ENCODE measurements at regions not wholly inside any gene's neighbourhood (a gene's known extent, or its start where the extent isn't known, plus 50 kb on each side); places are given as distances from the start of the nearest gene placed in this dataset.
"Not testable (repeated sequence)": the region's sequence is repeated elsewhere in the genome, so short reads cannot be mapped to it uniquely, and the experiment has no call there.

DNA sequence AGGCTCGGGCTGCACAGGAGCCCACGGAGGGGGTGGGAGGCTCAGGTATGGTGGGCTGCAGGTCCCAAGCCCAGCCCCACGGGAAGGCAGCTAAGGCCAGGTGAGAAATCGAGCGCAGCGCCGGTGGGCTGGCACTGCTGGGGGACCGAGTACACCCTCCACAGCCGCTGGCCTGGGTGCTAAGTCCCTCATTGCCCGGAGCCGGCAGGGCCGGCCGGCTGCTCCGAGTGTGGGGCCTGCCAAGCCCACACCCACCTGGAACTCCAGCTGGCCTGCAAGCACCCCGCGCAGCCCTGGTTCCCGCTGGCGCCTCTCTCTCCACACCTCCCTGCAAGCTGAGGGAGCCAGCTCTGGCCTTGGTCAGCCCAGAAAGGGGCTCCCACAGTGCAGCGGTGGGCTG is 137.4 kb upstream of the PKP2 start:
- not testable (repeated sequence) for DNase-seq

DNA sequence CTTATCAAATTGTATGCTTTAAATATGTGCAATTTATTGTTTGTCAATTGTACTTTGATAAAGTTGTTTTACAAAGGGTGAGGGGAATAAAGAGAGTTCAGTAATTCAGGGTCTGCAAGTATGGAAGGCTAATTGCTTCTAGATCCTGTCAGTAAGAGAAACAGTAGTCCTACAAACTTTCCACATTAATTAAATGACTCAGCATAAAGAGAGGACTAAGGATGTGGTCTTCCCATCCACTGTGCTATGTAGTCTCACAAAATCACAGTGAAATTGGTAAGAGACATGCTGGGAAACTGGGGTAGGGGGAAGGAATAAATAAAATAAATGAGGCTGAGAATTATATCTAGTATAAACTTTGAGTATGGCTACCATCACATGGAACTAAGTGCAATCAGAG is 130.2 kb upstream of the PKP2 start:
- DNase-seq = no peak

DNA sequence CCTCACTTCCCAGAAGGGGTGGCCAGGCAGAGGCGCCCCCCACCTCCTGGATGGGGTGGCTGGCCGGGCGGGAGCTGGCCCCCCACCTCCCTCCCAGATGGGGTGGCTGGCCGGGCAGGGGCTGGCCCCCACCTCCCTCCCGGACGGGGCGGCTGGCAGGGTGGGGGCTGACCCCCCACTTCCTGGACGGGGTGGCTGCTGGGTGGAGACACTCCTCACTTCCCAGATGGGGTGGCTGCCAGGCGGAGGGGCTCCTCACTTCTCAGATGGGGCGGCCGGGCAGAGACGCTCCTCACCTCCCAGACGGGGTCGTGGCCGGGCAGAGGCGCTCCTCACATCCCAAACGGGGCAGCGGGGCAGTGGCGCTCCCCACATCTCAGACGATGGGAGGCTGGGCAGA is 126.1 kb upstream of the PKP2 start:
- DNase-seq = not testable (repeated sequence)

DNA sequence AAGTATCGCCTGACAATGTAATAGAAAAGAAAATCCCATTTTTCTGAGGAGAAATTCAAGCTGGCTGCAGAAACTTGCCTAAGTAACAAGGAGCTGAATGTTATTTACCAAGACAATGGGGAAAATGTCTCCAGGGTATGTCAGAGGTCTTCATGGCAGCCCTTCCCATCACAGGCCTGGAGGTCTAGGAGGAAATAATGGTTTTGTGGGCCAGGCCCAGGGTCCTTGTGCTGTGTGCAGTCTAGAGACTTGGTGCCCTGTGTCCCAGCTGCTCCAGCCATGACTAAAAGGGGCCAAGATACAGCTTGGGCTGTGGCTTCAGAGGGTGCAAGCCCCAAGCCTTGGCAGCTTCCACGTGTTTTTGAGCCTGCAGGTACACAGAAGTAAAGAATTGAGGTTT is 120.5 kb upstream of the PKP2 start:
- DNase-seq = not testable (repeated sequence)

DNA sequence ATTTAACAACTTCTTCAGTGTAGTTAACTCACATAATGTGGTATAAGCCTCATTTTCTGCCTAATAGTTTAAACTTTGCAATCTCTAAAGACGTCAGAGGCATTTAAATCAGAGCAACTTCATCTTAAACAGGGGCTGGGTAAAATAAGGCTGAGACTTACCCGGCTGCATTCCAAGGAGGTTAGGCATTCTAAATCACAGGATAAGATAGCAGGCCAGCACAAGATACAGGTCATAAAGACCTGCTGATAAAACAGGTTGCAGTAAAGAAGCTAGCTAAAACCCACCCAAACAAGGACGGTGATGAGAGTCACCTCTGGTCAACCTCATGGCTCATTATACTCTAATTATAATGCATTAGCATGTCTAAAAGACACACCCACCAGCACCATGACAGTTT is 115.6 kb upstream of the PKP2 start:
- no peak for DNase-seq

DNA sequence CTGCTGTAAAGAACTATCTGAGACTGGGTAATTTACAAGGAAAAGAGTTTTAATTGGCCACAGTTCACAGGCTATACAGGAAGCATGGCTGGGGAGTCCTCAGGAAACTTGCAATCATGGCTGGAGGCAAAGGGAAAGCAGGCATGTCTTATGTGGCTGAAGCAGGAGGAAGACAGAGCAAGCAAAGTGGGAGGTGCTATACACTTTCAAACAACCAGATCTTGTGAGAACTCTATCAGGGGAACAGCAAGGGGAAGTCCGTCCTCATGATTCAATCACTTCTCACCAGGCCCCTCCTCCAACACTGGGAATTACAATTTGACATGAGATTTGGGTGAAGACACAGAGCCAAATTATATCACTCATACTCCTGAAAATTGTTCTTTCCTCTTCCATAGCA is 109.5 kb upstream of the PKP2 start:
- no peak for DNase-seq

DNA sequence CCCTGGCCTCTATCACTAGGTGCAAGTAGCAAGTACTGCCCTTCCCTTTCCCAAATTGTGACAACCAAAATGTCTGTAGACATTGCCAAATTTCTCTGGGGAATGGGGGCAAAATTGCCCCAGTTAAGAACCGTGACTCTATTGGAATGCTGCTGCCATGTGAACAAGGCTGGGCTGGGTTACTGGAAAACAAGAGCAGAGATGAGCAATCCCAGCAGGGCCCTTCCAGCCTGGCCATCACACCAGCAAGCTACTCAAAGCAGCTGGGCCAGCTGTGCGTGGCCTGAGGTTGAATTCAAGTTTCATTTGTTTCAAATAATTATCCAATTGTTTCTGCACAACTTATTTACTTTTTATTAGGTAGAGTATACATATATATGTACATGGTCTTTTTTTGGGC is 103.4 kb upstream of the PKP2 start:
- DNase-seq = no peak

DNA sequence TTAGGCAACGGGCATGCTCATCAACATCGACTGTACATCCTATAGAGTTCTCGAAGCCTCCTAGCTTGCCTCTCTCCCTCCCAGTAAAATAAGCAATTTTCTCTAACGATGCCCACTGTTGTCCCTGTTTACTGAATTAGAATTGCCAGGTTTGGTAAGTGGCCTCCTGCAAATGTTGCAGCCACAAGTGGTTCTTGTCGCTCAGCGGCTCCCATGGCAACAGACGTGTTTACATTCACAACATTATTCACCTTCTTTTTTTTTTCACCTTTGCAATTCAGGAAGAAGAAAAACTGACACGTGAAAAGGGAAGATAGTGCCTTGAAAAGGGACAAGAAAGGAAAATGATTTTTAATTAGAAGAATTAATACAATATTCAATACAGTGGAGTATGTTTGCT is 100.9 kb upstream of the PKP2 start:
- no peak for DNase-seq

DNA sequence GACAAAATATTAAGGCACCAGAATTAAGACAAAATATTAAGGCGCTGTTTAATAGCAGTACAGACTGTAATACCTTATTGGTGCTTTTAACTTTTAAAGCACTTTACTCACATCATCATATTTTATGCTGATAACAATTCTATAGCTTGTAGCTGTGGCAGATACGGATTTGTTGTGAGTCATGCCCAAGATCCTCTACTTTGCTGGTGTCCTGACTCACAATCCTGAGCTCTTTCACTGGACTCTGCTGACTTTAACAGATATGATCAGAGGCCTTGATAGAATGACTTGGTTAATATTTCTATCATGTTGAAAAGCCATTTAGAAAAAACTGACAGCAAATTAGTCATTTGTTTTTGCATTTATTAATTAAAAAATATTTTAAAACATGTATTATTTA is 99.0 kb upstream of the PKP2 start:
- no peak for DNase-seq

DNA sequence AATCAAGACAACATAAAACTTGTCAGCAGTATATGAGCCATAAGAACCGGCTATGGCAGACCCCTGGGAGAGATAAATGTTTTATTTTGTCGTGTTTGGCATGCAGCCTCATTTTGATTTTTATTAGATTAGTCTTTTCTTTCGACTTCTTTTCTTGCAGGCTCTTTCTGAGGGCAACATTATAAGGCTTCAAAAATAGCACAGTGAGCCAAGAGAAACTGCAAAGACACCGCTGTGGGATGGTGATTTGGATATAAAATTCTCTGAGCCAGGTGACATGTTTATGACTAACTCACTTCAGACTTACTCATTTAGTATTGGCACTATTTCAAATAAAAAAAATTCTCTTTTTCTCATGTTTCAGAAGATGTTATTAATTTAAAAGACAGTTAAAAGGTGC is 96.8 kb upstream of the PKP2 start:
- DNase-seq = no peak

DNA sequence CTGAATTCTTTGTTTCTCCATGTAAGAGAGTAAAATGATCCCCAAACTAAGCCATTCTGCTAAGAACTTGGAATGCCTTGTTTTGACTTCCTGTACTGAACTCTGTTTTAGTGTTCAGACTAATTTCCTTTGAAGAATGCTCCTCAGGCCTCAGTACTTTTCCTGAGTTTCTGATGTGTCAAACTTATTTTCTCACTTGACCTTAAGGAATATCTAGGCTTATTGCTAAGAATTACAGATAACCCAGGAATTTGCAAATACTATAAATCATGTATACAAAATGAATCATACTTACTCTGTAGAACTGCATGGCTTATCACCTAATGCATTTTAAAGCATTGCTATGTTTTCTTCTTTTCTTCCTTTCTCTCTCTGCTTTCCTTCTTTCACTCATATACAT is 93.1 kb upstream of the PKP2 start:
- no peak for DNase-seq

DNA sequence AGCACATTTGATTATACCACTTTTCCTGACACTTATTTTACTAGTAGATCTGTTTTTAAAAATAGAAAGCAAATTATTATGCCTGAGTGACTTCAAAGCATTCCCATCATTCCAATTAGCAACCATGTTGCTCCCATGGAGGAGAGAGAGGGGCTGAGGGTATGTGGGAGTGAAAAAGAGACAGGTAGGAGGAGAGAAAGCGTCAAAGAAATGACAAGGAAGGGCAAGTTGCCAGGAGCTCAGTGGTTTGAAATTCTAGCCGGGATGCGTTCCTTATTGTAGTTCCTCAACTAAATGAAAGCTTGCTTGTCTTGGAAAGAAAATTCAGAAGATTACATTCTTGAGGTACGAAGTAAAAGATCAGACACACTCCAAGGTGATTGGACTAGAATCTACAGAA is 92.4 kb upstream of the PKP2 start:
- DNase-seq = no peak

DNA sequence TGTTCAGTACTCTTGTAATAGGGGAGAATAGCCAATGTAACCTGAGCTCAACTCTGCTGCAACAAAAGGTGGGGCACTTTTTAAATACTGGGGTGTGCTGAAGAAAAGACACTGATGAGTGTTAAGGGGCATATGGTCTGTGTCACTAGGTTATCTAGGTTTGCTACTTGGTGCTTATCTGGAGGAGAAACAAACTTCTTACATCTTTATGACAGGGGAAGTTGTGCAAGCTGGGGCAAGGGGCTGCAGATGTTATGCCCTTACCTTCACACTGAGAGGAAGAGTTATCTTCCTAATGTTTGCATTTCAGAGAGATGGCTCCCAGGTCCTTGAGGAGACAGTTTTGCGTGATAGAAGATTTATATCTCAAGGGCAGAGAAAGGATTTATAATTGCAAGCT is 90.9 kb upstream of the PKP2 start:
- DNase-seq = no peak

DNA sequence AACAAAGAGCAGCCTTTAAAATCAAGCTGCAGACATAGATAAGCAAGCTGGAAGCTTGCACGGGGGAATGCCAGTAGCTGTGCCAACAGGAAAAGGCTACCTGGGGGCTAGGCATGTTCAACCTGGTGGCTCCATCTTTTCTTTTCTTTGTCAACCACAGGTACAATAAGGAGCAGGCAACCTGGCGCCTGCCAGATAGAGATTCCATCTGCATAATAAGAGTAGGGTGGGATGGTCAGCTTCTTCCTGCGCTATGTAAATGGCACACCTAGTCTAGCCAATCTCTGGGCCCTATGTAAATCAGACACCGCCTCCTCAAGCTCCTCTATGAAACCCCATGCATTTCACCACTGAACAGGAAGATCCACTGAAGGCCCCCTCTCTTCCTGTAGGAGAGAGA is 87.4 kb upstream of the PKP2 start:
- no peak for DNase-seq

DNA sequence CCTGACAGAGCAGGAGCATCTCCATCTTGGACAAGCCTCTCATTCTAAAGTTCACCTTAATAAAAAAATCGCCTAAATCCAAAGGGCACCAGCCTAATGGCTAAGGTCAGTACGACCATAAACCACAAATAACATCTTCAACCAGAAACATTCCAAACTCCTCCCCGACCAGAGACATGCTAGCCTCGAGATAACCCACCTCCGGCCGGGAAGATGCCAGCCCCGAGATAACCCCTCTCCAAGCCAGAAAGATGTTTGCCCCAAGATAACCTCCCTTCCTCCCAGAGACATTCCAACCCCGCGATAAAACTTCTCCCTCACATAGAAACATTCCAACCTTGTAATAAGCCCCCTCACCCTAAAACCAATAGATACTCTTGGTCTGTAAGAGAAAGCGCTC is 86.8 kb upstream of the PKP2 start:
- DNase-seq = no peak

DNA sequence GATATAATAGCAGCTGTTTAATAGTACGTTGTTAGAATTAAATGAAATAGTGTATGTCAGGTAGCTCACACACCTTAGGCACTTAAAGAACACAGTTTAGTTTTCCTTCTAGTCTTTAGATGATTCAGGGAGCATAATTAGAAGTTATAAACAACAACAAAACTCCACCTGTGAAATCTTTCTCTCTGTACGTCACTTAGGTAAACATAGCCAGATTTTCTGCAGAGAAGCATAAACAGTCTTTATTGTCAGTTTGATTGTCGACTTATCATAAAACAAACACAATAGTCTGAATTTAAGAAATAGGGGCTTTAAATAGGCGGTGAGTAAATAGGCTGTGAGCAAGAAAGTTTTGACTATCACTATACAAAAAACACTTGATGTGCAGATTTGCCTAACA is 84.6 kb upstream of the PKP2 start:
- no peak for DNase-seq

DNA sequence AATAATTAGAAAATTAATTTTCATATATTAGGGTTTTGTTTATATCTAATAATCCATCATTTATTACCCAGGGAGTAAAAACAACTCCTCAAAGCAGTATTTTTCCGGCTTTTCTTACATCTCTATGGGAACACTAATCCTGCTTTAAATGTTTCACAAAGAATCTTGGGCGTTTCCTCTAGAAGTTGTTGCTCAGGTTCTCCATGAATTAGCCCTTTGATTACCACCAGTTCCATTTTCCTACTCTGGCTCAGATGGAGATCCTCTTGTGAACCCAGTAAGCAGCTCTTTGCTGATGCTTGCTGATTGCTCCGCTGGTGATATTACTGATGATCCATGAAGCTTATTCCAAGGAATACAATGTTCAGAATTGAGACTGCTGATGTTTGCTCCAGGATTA is 78.5 kb upstream of the PKP2 start:
- no peak for DNase-seq

DNA sequence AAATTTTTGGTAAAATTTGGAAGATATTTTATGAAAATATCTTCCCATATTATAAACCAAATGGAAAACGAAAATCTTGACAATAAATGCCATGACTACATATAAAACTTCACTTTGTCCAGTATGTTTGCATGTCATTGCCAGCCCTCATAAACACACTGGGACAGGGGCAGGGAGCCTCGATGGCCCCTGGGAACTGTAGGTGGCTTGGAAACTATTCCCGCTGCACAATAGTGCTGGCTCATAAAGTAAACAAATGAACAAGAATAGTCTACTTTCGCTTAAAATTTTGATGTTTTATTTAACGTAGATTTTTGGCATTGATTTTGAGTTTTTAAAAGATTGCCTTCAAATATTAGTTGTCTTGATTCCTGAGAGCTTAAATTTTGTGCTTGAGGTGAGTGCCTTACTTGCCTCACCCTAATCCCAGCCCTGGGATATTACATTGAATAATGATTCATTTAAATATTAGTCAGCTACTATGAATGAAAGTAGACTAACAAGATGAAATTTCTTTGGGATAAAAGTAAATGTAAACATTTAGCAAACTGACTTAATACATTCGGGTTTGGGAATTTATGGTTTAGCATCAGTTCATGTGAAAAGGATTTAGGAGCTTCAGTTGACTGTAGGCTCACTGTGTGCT is 74.0 kb upstream of the PKP2 start:
- DNase-seq = no peak

DNA sequence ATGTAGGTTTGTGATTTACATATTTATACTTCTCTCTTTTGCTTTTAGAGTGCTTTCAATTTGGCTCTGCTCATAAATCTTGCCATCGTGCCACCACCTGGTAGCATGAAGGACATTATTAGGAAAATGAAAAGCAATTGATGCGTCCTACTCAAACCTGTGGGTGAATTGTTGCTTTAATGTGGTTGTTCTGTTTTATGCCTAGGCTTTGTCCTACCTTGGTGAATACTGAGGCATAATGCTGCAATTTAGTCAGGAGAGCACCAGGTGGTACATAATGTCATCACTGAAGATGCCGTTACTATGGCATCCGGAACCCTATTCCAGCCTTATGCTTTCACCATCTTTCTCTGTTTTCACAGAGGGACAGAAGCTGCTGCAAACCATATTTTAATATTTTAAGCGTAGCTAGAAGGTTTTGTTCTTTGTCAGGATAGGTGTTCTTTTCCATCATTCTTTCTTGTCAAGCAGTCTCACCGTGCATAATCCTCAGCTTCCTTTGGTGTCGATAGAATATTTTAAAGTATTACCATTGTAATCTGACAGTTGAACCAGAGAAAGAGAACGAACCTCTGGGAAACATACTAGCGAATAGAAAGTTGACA is 68.5 kb upstream of the PKP2 start:
- no peak for DNase-seq

DNA sequence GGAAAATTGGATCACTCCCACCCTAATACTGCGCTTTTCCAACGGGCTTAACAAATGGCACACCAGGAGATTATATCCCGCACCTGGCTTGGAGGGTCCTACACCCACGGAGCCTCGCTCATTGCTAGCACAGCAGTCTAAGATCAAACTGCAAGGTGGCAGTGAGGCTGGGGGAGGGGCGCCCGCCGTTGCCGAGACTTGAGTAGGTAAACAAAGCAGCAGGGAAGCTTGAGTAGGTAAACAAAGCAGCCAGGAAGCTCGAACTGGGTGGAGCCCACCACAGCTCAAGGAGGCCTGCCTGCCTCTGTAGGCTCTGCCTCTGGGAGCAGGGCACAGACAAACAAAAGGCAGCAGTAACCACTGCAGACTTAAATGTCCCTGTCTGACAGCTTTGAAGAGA is 59.8 kb upstream of the PKP2 start:
- DNase-seq = not testable (repeated sequence)

DNA sequence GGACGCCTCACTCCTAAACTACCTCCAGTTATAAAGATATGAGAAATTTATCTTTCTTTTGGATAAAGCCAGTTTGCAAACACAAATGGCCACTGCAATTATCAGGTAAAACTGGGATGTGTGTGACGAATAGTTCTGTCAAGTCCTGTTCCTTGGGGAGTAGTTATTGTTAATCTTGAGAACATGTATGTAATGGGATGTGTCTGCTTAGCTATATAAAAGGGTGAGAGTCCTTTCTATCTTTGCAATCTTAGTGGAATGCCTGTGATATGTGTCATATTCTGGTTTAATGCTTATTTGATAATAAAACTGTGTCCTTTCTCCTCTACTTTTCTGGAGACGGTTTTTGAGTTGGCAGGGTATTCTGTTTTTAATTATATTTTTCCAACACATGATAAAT is 56.1 kb upstream of the PKP2 start:
- no peak for DNase-seq

DNA sequence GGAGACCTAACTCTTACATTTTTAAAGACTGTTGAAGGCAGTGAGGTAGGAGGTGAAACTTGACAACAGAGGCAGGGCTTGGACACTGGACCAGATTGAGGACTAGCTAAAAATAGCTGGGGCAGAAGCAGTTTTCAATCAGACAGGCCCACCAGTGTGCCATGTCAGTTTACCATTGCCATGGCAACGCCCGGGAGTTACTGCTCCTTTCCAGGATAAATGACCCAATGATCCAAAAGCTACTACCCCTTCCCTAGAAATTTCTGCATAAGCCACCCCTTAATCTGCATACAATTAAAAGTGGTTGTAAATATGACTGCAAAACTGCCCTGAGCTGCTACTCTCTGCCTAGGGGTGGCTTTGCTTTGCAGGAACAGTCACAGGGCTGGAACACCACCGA is 53.2 kb upstream of the PKP2 start:
- DNase-seq = no peak

DNA sequence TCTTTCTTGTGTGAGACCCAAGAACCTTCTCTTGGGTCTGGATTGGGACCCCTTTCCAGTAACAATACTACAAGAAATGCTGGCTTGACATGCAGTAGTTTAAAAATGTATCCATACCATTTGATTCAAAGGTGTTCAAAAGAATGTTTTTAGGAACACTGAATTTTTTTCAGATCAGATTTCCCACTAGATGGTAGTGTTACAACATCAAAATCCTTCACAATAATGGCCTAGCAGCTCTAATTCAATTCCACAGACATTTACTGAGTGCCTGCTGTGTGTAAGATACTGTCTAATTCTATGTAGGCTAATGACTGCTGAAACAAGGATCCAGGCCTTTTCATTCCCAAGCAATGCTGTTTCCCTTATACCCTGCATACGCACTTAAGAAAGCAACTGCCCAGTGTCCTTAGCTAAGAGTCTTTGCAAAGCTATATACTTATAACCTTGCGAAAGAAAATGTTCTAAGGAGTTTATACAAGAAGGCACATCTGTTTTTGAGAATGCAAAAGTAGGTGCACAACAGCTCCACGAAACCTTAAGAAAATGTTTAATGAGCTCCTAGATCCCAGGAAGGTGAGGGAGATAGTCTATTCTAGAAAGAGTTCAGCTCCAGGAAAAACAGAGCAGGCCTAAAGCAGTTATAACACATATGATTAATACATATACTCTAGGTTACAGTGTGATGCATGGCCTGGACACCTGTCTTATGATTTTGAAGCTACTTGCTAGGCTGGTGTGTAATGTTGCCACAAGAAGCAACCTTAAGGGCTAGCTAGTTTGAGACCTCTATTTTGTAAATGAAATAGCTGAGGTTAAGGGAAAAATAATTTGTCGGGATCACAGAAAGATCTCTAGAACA is 50.9 kb upstream of the PKP2 start:
- peak; percentile 9 for DNase-seq
